ENCODE measurements at regions not wholly inside any gene's neighbourhood (a gene's known extent, or its start where the extent isn't known, plus 50 kb on each side); places are given as distances from the start of the nearest gene placed in this dataset.

DNA sequence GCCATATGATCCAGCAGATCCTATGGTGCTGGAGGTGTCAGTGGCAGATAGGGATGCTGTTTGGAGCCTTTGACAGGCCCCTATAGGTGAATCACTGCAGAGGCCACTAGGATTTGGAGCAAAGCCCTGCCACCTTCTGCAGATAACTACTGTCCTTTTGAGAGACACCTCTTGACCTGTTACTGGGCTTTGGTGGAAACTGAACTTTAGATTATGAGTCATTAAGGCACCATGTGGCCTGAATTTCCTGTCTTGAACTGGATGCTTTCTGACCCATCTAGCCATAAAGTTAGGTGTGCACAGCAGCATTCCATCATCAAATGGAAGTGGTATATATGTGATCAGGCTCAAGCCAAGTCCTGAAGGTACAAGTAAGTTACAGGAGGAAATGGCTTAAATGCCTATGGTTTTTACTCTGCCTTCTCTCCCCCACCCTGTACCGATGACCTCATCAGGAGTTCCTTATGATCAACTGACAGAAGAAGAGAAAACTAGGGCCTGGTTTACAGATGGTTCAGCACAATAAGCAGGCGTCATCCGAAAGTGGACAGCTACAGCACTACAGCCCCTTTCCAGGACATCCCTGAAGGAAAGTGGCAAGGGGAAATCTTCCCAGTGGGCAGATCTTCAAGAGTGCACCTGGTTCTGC lies 565.6 kb upstream of the AGTR1 start:
- TF ChIP-seq CTCF (IDR thresholded peaks at IDR 0.05; ENCODE audit: low read depth, low read length, poor library complexity, severe bottlenecking) (no peak), EZH2phosphoT487 (IDR thresholded peaks at IDR 0.05; ENCODE audit: borderline replicate concordance, low read length) (no peak)
